GM12872 (cell line): ENCODE measurements at regions not wholly inside any gene's neighbourhood (a gene's known extent, or its start where the extent isn't known, plus 50 kb on each side); places are given as distances from the start of the nearest gene placed in this dataset.

Source experiments
- CTCF ChIP-seq: IDR thresholded peaks from 3 replicates; pipeline ENCODE4 v1.5.1; 2011; ENCODE audit warnings: low read depth, mild to moderate bottlenecking, low read length, moderate library complexity; ENCODE audit not compliant: insufficient read depth

GRCh38 chr16:80390046-80390445, 150.7 kb upstream of the DYNLRB2 start:
- TF ChIP-seq CTCF, result no peak

- TF ChIP-seq CTCF, result no peak
Observed at GRCh38 chr16:80389338-80389737, 151.5 kb upstream of the DYNLRB2 start.

GRCh38 chr16:80387318-80387921, 153.4 kb upstream of the DYNLRB2 start:
- no peak for TF ChIP-seq CTCF

GRCh38 chr16:80384862-80385261, 155.9 kb upstream of the DYNLRB2 start:
- no peak for TF ChIP-seq CTCF

- no peak for TF ChIP-seq CTCF
Observed at GRCh38 chr16:80380514-80380913, 160.3 kb upstream of the DYNLRB2 start.

- TF ChIP-seq CTCF, result no peak
Observed at GRCh38 chr16:80377096-80377956, 163.5 kb upstream of the DYNLRB2 start.

- no peak for TF ChIP-seq CTCF
Observed at GRCh38 chr16:80375973-80376372, 164.8 kb upstream of the DYNLRB2 start.
